ENCODE measurements at regions not wholly inside any gene's neighbourhood (a gene's known extent, or its start where the extent isn't known, plus 50 kb on each side); places are given as distances from the start of the nearest gene placed in this dataset.
"Not testable (repeated sequence)": the region's sequence is repeated elsewhere in the genome, so short reads cannot be mapped to it uniquely, and the experiment has no call there.

GRCh38 chrX:124717537-124717936 is 371.2 kb downstream of the SH2D1A start:
- no peak for DNase-seq (ENCODE audit: low spot score)

GRCh38 chrX:124719060-124719459 is 372.7 kb downstream of the SH2D1A start:
- DNase-seq (ENCODE audit: low spot score), result no peak

GRCh38 chrX:124720532-124720931 is 374.2 kb downstream of the SH2D1A start:
- DNase-seq (ENCODE audit: low spot score), result no peak

- no peak for DNase-seq (ENCODE audit: low spot score)
Observed at GRCh38 chrX:124725502-124725901, 379.1 kb downstream of the SH2D1A start.

GRCh38 chrX:124726292-124726691 is 379.9 kb downstream of the SH2D1A start:
- no peak for DNase-seq (ENCODE audit: low spot score)

GRCh38 chrX:124726881-124727280 is 380.5 kb downstream of the SH2D1A start:
- DNase-seq (ENCODE audit: low spot score), result no peak

- no peak for DNase-seq (ENCODE audit: low spot score)
Observed at GRCh38 chrX:124736553-124737270, 390.3 kb downstream of the SH2D1A start.

GRCh38 chrX:124737771-124738170 is 391.4 kb downstream of the SH2D1A start:
- no peak for DNase-seq (ENCODE audit: low spot score)

GRCh38 chrX:124747295-124747694 is 400.9 kb downstream of the SH2D1A start:
- DNase-seq (ENCODE audit: low spot score), result no peak

GRCh38 chrX:124764354-124764753 is 418.0 kb downstream of the SH2D1A start:
- no peak for DNase-seq (ENCODE audit: low spot score)

- no peak for DNase-seq (ENCODE audit: low spot score)
Observed at GRCh38 chrX:124769166-124769565, 422.8 kb downstream of the SH2D1A start.

GRCh38 chrX:124771292-124771691 is 424.9 kb downstream of the SH2D1A start:
- no peak for DNase-seq (ENCODE audit: low spot score)

GRCh38 chrX:124788253-124788652 is 441.9 kb downstream of the SH2D1A start:
- not testable (repeated sequence) for DNase-seq (ENCODE audit: low spot score)

GRCh38 chrX:124789874-124790273 is 443.5 kb downstream of the SH2D1A start:
- DNase-seq (ENCODE audit: low spot score), result not testable (repeated sequence)

- no peak for DNase-seq (ENCODE audit: low spot score)
Observed at GRCh38 chrX:124791492-124792095, 445.2 kb downstream of the SH2D1A start.

- DNase-seq (ENCODE audit: low spot score), result no peak
Observed at GRCh38 chrX:124796989-124797388, 450.6 kb downstream of the SH2D1A start.

GRCh38 chrX:124804962-124805361 is 458.6 kb downstream of the SH2D1A start:
- no peak for DNase-seq (ENCODE audit: low spot score)

- DNase-seq (ENCODE audit: low spot score), result no peak
Observed at GRCh38 chrX:124805486-124805885, 459.1 kb downstream of the SH2D1A start.

GRCh38 chrX:124814106-124814505 is 467.7 kb downstream of the SH2D1A start:
- DNase-seq (ENCODE audit: low spot score), result no peak

GRCh38 chrX:124818033-124818432 is 471.7 kb downstream of the SH2D1A start:
- DNase-seq (ENCODE audit: low spot score), result no peak

- DNase-seq (ENCODE audit: low spot score), result no peak
Observed at GRCh38 chrX:124818764-124819163, 472.4 kb downstream of the SH2D1A start.

GRCh38 chrX:124820738-124821137 is 474.4 kb downstream of the SH2D1A start:
- no peak for DNase-seq (ENCODE audit: low spot score)

- DNase-seq (ENCODE audit: low spot score), result no peak
Observed at GRCh38 chrX:124827258-124827845, 481.0 kb downstream of the SH2D1A start.
